ENCODE measurements at regions not wholly inside any gene's neighbourhood (a gene's known extent, or its start where the extent isn't known, plus 50 kb on each side); places are given as distances from the start of the nearest gene placed in this dataset.

- no peak for TF ChIP-seq PKNOX1 (IDR thresholded peaks at IDR 0.05)
- no peak for TF ChIP-seq FOXM1 (IDR thresholded peaks at IDR 0.05; ENCODE audit: borderline replicate concordance)
- no peak for TF ChIP-seq CTBP1 (IDR thresholded peaks at IDR 0.05; ENCODE audit: borderline replicate concordance)
- TF ChIP-seq ZNF384 (IDR thresholded peaks at IDR 0.05), result no peak
- TF ChIP-seq SP1 (IDR thresholded peaks at IDR 0.05), result no peak
- TF ChIP-seq BHLHE40 (IDR thresholded peaks at IDR 0.05; ENCODE audit: borderline replicate concordance), result no peak
- no peak for TF ChIP-seq L3MBTL2 (conservative IDR thresholded peaks at IDR 0.05)
- no peak for TF ChIP-seq NFRKB (IDR thresholded peaks at IDR 0.05)
- TF ChIP-seq LEF1 (IDR thresholded peaks at IDR 0.05; ENCODE audit: borderline replicate concordance), result no peak
- no peak for TF ChIP-seq FOXA1 (IDR thresholded peaks at IDR 0.05)
- TF ChIP-seq HDGF (IDR thresholded peaks at IDR 0.05; ENCODE audit: borderline replicate concordance), result no peak
- no peak for TF ChIP-seq ELF4 (IDR thresholded peaks at IDR 0.05)
- no peak for DNase-seq (ENCODE audit: extremely low spot score)
- CTCF ChIA-PET, result interaction anchor here (0.8 kb wide), 1 partner anchor 212 kb away, joined by 3 read pairs; no protein-coding TSS in a partner anchor
- POLR2A ChIA-PET, result no interaction called here
These were observed 88.2 kb upstream of the FRMD6 start for GRCh38 chr14:51563560-51563959.

- ChIA-PET POLR2A (no interaction called here), CTCF (no interaction called here)
- no peak for TF ChIP-seq ZNF384 (IDR thresholded peaks at IDR 0.05)
- TF ChIP-seq PKNOX1 (IDR thresholded peaks at IDR 0.05), result no peak
- TF ChIP-seq L3MBTL2 (conservative IDR thresholded peaks at IDR 0.05), result no peak
- no peak for TF ChIP-seq SUZ12 (IDR thresholded peaks at IDR 0.05)
- no peak for TF ChIP-seq NFRKB (IDR thresholded peaks at IDR 0.05)
- DNase-seq (ENCODE audit: extremely low spot score), result no peak
These were observed 87.2 kb upstream of the FRMD6 start for GRCh38 chr14:51564460-51564859.

- DNase-seq (ENCODE audit: extremely low spot score), result no peak
- TF ChIP-seq SP1 (IDR thresholded peaks at IDR 0.05) (no peak), CTBP1 (IDR thresholded peaks at IDR 0.05; ENCODE audit: borderline replicate concordance) (no peak), FOXK2 (IDR thresholded peaks at IDR 0.05) (no peak), HDGF (IDR thresholded peaks at IDR 0.05; ENCODE audit: borderline replicate concordance) (no peak), ZNF384 (IDR thresholded peaks at IDR 0.05) (no peak), LEF1 (IDR thresholded peaks at IDR 0.05; ENCODE audit: borderline replicate concordance) (no peak), FOXM1 (IDR thresholded peaks at IDR 0.05; ENCODE audit: borderline replicate concordance) (no peak), FOXA1 (IDR thresholded peaks at IDR 0.05) (no peak), L3MBTL2 (conservative IDR thresholded peaks at IDR 0.05) (no peak), PKNOX1 (IDR thresholded peaks at IDR 0.05) (no peak), NFRKB (IDR thresholded peaks at IDR 0.05) (no peak), ELF4 (IDR thresholded peaks at IDR 0.05) (no peak), BHLHE40 (IDR thresholded peaks at IDR 0.05; ENCODE audit: borderline replicate concordance) (no peak)
- CTCF ChIA-PET, result interaction anchor here (1.0 kb wide), 1 partner anchor 12 kb away, joined by 10 read pairs; no protein-coding TSS in a partner anchor
- POLR2A ChIA-PET, result no interaction called here
These were observed 86.6 kb upstream of the FRMD6 start for GRCh38 chr14:51564986-51565604.

GRCh38 chr14:51566831-51567582 is 84.7 kb upstream of the FRMD6 start:
- DNase-seq (ENCODE audit: extremely low spot score), result no peak
- ChIA-PET CTCF (no interaction called here), POLR2A (no interaction called here)
- TF ChIP-seq PKNOX1 (IDR thresholded peaks at IDR 0.05) (no peak), SUZ12 (IDR thresholded peaks at IDR 0.05) (no peak), CTBP1 (IDR thresholded peaks at IDR 0.05; ENCODE audit: borderline replicate concordance) (no peak), HDGF (IDR thresholded peaks at IDR 0.05; ENCODE audit: borderline replicate concordance) (no peak), LEF1 (IDR thresholded peaks at IDR 0.05; ENCODE audit: borderline replicate concordance) (no peak), ELF4 (IDR thresholded peaks at IDR 0.05) (no peak), FOXA1 (IDR thresholded peaks at IDR 0.05) (no peak), FOXM1 (IDR thresholded peaks at IDR 0.05; ENCODE audit: borderline replicate concordance) (no peak), L3MBTL2 (conservative IDR thresholded peaks at IDR 0.05) (no peak), NFRKB (IDR thresholded peaks at IDR 0.05) (no peak), TARDBP (IDR thresholded peaks at IDR 0.05) (no peak), BHLHE40 (IDR thresholded peaks at IDR 0.05; ENCODE audit: borderline replicate concordance) (no peak), FOXK2 (IDR thresholded peaks at IDR 0.05) (no peak), SP1 (IDR thresholded peaks at IDR 0.05) (no peak), ZNF384 (IDR thresholded peaks at IDR 0.05) (no peak), ARNT (IDR thresholded peaks at IDR 0.05) (no peak)

GRCh38 chr14:51568366-51568765 is 83.3 kb upstream of the FRMD6 start:
- no peak for DNase-seq (ENCODE audit: extremely low spot score)
- ChIA-PET POLR2A (no interaction called here), CTCF (no interaction called here)
- no peak for TF ChIP-seq L3MBTL2 (conservative IDR thresholded peaks at IDR 0.05)
- no peak for TF ChIP-seq NFRKB (IDR thresholded peaks at IDR 0.05)
- no peak for TF ChIP-seq LEF1 (IDR thresholded peaks at IDR 0.05; ENCODE audit: borderline replicate concordance)
- no peak for TF ChIP-seq TARDBP (IDR thresholded peaks at IDR 0.05)
- no peak for TF ChIP-seq BHLHE40 (IDR thresholded peaks at IDR 0.05; ENCODE audit: borderline replicate concordance)
- TF ChIP-seq FOXK2 (IDR thresholded peaks at IDR 0.05), result no peak

All from HEK293T (cell line).